ENCODE measurements at regions not wholly inside any gene's neighbourhood (a gene's known extent, or its start where the extent isn't known, plus 50 kb on each side); places are given as distances from the start of the nearest gene placed in this dataset.

GRCh38 chr12:89960011-89960507 lies 251.4 kb upstream of the ATP2B1 start (continued):
- TF ChIP-seq EGR1 (IDR thresholded peaks at IDR 0.05; ENCODE audit: borderline replicate concordance in 1 of 2, low read depth in 2 of 2, low read length in 2 of 2) (no peak), ZNF274 (IDR thresholded peaks at IDR 0.05; ENCODE audit: insufficient read depth, insufficient read length) (no peak), JUND (IDR thresholded peaks at IDR 0.05; ENCODE audit: low read depth, low read length) (no peak), ZNF687 (IDR thresholded peaks at IDR 0.05) (no peak), STAT1 (conservative IDR thresholded peaks at IDR 0.05) (no peak), NR2F1 (conservative IDR thresholded peaks at IDR 0.05) (no peak), SMC3 (IDR thresholded peaks at IDR 0.05; ENCODE audit: borderline replicate concordance, low read length) (no peak), TARDBP (IDR thresholded peaks at IDR 0.05; ENCODE audit: borderline replicate concordance) (no peak), CHD2 (IDR thresholded peaks at IDR 0.05; ENCODE audit: borderline replicate concordance, low read depth, low read length) (0 out of 2 replicates have a peak, but pooled peaks have one; percentile 27), SIX5 (IDR thresholded peaks at IDR 0.05; ENCODE audit: low read depth, low read length, severe bottlenecking) (no peak), LARP7 (IDR thresholded peaks at IDR 0.05) (no peak), NFYA (IDR thresholded peaks at IDR 0.05; ENCODE audit: borderline replicate concordance, low read depth, low read length) (no peak), ESRRA (IDR thresholded peaks at IDR 0.05; ENCODE audit: low read length) (no peak), BRCA1 (IDR thresholded peaks at IDR 0.05; ENCODE audit: low read depth, low read length) (no peak), CBFB (IDR thresholded peaks at IDR 0.05; ENCODE audit: low read depth) (peak; percentile 65; the same call in 1 of the 2 replicates), ZNF217 (IDR thresholded peaks at IDR 0.05) (no peak), JUNB (IDR thresholded peaks at IDR 0.05) (peak; percentile 88), ATF3 (IDR thresholded peaks at IDR 0.05; ENCODE audit: borderline replicate concordance, extremely low read depth, low read depth, low read length) (no peak), ZNF622 (IDR thresholded peaks at IDR 0.05) (no peak), CEBPB (IDR thresholded peaks at IDR 0.05; ENCODE audit: borderline replicate concordance in 1 of 2, low read depth in 2 of 2, low read length in 2 of 2) (no peak), NR2C2 (IDR thresholded peaks at IDR 0.05; ENCODE audit: borderline replicate concordance, control insufficient read depth, insufficient read length, low read depth) (no peak), ZNF24 (IDR thresholded peaks at IDR 0.05) (no peak), FOXK2 (IDR thresholded peaks at IDR 0.05) (no peak), NR2C1 (IDR thresholded peaks at IDR 0.05) (no peak), RBBP5 (conservative IDR thresholded peaks at IDR 0.05) (no peak), PKNOX1 (IDR thresholded peaks at IDR 0.05) (no peak), MYB (IDR thresholded peaks at IDR 0.05; ENCODE audit: borderline replicate concordance, low read depth, low read length) (no peak), CREM (IDR thresholded peaks at IDR 0.05; ENCODE audit: low read depth) (peak; percentile 74), CBX3 (IDR thresholded peaks at IDR 0.05; ENCODE audit: borderline replicate concordance, low read depth) (no peak), SUPT20H (IDR thresholded peaks at IDR 0.05; ENCODE audit: borderline replicate concordance, control insufficient read depth, low read depth, low read length) (no peak), NRF1 (conservative IDR thresholded peaks at IDR 0.05; ENCODE audit: low read depth, low read length) (no peak)

All from GM12878 (cell line).